Fibroblast of pulmonary artery (primary cell): ENCODE measurements at regions not wholly inside any gene's neighbourhood (a gene's known extent, or its start where the extent isn't known, plus 50 kb on each side); places are given as distances from the start of the nearest gene placed in this dataset.

ENCODE experiments used
- DNase-seq: peaks from one replicate; pipeline ENCODE4 v3.0.0-alpha.2; 2010; ENCODE audit warnings: low read depth
- H3K4me3 ChIP-seq: replicated peaks from 2 replicates; pipeline ENCODE4 v1.5.1; 2011; ENCODE audit warnings: low read depth, mild to moderate bottlenecking, control low read depth, low read length, moderate library complexity
- TF ChIP-seq, protein P1 (sequence below): IDR thresholded peaks from 2 replicates; pipeline ENCODE4 v1.5.1; 2011; ENCODE audit warnings: mild to moderate bottlenecking, control low read depth, low read length, inconsistent platforms; ENCODE audit errors: missing control alignments

DNA sequence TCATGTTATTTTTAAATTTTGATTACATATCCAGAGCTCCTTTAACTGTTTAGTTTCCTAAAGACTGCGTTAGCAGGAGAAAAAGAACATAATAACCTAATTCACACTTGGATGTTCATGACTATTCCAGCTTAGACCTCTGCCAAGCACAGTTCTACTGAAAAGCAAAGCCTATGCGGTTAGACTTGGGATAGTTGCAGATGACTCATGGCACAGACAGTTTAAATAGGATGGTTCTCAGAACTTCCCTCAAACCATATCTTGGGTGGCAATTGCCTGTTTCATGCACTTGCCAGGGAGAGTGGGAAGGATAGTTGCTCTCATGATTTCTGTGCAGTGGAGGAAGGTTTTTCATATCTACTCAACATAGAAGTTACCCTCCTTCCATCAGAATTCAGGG, 149.7 kb upstream of the KLHL29 start:
- DNase-seq, result peak; percentile 2
- TF ChIP-seq, protein P1, sequence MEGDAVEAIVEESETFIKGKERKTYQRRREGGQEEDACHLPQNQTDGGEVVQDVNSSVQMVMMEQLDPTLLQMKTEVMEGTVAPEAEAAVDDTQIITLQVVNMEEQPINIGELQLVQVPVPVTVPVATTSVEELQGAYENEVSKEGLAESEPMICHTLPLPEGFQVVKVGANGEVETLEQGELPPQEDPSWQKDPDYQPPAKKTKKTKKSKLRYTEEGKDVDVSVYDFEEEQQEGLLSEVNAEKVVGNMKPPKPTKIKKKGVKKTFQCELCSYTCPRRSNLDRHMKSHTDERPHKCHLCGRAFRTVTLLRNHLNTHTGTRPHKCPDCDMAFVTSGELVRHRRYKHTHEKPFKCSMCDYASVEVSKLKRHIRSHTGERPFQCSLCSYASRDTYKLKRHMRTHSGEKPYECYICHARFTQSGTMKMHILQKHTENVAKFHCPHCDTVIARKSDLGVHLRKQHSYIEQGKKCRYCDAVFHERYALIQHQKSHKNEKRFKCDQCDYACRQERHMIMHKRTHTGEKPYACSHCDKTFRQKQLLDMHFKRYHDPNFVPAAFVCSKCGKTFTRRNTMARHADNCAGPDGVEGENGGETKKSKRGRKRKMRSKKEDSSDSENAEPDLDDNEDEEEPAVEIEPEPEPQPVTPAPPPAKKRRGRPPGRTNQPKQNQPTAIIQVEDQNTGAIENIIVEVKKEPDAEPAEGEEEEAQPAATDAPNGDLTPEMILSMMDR, result no peak

DNA sequence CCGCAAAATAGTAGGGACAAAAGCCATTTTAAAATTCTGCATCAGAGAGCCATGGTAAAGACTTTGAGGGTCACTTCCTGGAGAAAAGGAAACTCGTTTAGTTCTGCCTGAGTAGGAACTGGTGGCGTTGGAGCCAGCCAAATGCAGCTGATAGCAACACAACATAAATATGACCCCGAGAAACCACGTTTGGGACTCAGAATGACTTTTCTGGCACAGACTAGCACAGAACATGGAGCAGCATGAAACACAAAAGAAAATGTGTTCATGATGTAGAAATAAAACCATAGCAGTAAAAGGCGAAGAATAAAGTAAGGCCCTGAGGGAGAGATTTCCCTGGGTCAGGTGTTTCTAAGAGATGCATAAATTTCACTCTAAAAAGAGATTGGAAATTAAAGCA, 149.2 kb upstream of the KLHL29 start:
- H3K4me3 ChIP-seq, result no peak overlapping the region
- TF ChIP-seq, protein P1, result no peak
- no peak for DNase-seq

More for the DNA sequence above, 149.7 kb upstream of the KLHL29 start:
- no peak overlapping the region for H3K4me3 ChIP-seq

DNA sequence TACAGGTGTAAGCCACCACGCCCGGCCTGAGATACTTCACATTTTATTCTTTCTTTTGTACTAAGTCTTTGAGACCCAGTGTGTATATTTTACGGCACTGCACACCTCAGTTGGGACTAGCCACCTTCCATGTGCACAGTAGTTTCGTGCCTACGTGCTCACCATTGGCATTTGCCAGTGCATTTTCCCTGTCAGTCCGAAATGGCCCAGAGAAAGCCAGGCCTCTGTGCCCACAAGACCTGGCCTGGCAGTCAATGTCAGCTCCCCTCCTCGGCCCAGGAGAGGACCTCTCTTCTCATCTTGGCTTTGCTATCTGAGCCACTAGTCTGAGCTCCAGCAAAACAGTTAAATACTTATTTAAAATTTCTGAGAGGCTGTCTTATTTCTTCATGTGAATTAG, 147.8 kb upstream of the KLHL29 start:
- DNase-seq, result no peak
- no peak overlapping the region for H3K4me3 ChIP-seq
- TF ChIP-seq, protein P1, result no peak

DNA sequence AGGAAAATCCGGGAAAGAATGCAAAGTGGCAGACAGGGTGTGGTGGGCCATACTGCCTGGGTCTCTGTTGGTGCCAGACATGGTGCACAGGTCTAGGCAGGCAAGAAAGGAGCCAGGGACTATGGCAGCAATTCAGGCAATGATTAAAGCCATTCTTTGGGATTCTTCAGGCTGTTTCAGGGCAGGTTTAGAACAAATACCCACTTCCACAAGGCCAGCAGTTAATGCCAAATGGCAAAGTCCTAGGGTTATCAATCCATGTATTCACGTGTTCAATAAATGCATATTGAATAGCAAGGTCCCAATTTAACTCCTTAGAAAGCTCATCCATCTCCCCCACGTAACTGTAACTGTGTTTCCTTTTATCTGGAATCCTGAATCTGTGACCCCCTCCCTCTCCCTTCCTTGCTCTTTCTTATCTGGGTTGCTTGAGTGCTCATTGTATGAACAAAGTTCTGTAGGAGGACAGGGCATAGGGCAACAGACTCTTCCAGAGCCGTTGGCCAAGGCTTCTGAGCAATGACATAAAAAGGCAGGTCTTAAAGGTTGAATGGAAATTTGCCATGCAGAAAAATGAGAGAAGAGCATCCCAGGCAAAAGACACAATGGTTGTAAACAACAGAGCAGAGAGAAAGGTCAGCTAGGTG, 146.8 kb upstream of the KLHL29 start:
- TF ChIP-seq, protein P1, result no peak
- no peak overlapping the region for H3K4me3 ChIP-seq
- DNase-seq, result no peak

DNA sequence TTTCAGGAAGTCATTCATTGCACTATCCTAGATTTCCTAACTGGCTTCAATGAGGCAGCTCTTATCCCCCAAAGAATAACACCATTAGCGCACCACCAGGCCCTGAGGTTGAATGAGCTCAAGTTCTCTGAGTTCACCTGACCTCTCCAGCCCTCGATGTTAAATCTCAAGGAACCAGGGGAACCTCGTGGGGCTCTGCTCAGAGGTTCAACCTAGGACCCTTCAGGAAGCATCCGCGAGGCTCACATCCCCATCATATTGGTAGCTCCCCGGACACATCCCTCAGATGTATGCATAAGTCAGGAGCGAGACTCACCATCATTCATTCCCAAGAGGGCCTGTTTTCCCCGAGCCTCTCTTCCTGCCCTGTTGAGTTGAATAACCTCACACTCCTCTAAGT, 145.6 kb upstream of the KLHL29 start:
- no peak overlapping the region for H3K4me3 ChIP-seq
- TF ChIP-seq, protein P1, result no peak
- DNase-seq, result no peak

DNA sequence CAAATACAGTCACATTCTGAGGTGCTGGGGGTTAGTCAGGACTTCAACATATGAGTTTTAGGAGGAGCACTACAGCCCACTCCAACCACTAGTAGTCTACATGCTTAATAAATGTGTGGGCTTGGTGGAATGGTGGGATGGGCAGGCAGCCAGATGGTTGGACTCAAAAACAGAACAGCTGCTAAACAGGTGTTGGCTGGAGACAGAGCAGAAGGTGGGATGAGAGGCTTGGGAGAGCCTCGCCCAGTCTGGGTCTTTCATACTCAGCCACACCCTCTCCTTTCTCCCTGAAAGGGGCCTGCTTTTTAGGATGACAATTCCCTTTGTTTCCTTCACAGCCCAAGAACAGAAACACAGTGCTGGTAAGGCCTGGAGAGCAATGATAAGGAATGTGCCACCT, 143.9 kb upstream of the KLHL29 start:
- TF ChIP-seq, protein P1, result no peak
- DNase-seq, result no peak
- no peak overlapping the region for H3K4me3 ChIP-seq

DNA sequence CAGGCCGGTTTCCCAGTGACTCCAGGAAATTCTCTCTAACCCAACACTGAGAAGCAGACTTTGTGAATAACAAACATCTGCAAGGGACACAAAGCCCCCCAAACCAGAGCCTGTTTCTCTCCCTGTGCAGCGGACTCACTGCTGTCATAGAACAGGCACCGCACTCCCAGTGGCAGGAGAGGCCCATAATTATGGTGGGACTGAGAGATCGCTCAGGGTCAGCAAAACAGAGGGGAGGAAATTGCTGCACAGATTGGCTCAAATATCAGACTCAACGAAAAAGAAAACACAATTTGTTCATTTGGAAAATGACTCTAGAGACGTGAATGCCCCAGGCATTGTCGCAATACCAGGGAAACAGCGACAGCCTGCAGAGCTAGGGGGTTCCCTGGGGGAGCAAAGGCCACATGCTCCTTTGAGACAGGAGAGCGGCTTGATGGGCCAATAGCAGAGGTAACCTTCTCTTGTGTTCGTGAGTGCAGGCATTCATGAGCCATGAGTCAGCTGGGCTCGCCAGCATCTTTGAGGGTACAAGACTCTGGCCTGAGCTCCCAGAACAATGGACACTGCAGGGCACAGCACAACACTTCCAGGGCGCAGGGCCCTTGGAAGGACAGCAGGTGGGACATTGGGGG, 143.3 kb upstream of the KLHL29 start:
- TF ChIP-seq, protein P1, result no peak
- no peak for DNase-seq
- H3K4me3 ChIP-seq, result no peak overlapping the region
